ENCODE measurements at regions not wholly inside any gene's neighbourhood (a gene's known extent, or its start where the extent isn't known, plus 50 kb on each side); places are given as distances from the start of the nearest gene placed in this dataset.

- Mint-ChIP-seq H3K4me1 (no peaks in the 10 kb centered on the region), H3K9me3 (peaks cover 12% of the 10 kb centered on the region), H3K4me3 (no peak overlapping the region), H3K36me3 (no peaks in the 10 kb centered on the region), H3K27ac (no peak overlapping the region)
- ATAC-seq (no peak), DNase-seq (ENCODE audit: low spot score in 2 of 2) (no peak)
Observed at GRCh38 chr12:127767656-127768055, 499.3 kb upstream of the TMEM132C start.

DNA sequence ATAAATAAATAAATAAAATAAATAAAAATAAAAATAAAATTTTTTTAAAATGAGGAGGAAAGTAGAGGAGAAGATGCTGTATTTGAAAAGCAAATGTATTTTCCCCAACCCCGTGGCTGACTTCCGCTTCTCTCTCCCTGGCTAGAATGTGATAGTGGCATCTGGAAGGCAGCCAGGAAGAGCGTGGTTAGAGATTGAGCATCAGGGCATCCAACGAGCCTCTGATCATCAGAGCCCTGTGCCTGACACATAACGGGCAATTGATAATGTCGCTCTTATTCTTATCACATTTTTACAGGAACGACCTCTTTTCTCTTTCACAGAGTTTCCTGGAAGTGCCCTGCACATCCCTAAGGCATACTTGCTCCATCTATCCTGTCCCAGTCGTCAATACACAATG, 496.9 kb upstream of the TMEM132C start:
- peaks cover 4% of the 10 kb centered on the region for H3K9me3 Mint-ChIP-seq
- DNase-seq (ENCODE audit: low spot score in 2 of 2): no peak
- ATAC-seq: no peak
- H3K36me3 Mint-ChIP-seq: no peaks in the 10 kb centered on the region
- no peak overlapping the region for H3K27ac Mint-ChIP-seq
- H3K4me3 Mint-ChIP-seq: no peak overlapping the region
- no peaks in the 10 kb centered on the region for H3K4me1 Mint-ChIP-seq

GRCh38 chr12:127771546-127771945, 495.4 kb upstream of the TMEM132C start:
- no peak for ATAC-seq
- Mint-ChIP-seq H3K36me3 (no peaks in the 10 kb centered on the region), H3K9me3 (peaks cover 6% of the 10 kb centered on the region), H3K4me3 (no peak overlapping the region), H3K27ac (no peak overlapping the region), H3K4me1 (no peaks in the 10 kb centered on the region)
- DNase-seq (ENCODE audit: low spot score in 2 of 2): no peak

DNA sequence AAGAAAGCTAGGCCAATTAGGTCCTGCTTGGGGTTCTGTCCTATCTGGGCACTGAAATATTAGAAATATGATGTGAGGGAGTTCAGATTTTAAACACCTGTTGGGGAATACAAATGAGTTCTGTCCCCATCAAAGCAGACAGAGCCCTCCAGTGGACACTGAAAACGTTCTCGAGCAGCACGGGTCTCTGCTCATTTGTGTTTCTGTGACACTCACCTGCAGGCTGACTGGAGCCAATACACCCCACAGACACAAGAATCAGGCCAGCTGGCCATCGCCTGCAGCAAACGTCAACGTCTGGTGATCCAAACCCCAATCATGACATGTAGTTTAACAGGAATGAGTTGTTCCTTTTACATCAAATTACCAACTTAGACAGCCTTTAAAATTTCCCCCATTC, 493.4 kb upstream of the TMEM132C start:
- ATAC-seq (no peak), DNase-seq (ENCODE audit: low spot score in 2 of 2) (no peak)
- H3K27ac Mint-ChIP-seq: no peak overlapping the region
- no peaks in the 10 kb centered on the region for H3K36me3 Mint-ChIP-seq
- no peak overlapping the region for H3K4me3 Mint-ChIP-seq
- no peaks in the 10 kb centered on the region for H3K4me1 Mint-ChIP-seq
- peaks cover 6% of the 10 kb centered on the region for H3K9me3 Mint-ChIP-seq

GRCh38 chr12:127774828-127775227, 492.1 kb upstream of the TMEM132C start:
- DNase-seq (ENCODE audit: low spot score in 2 of 2) (no peak), ATAC-seq (no peak)
- H3K4me1 Mint-ChIP-seq: no peaks in the 10 kb centered on the region
- H3K4me3 Mint-ChIP-seq: no peak overlapping the region
- no peak overlapping the region for H3K27ac Mint-ChIP-seq
- H3K36me3 Mint-ChIP-seq: no peaks in the 10 kb centered on the region
- peaks cover 10% of the 10 kb centered on the region for H3K9me3 Mint-ChIP-seq

DNA sequence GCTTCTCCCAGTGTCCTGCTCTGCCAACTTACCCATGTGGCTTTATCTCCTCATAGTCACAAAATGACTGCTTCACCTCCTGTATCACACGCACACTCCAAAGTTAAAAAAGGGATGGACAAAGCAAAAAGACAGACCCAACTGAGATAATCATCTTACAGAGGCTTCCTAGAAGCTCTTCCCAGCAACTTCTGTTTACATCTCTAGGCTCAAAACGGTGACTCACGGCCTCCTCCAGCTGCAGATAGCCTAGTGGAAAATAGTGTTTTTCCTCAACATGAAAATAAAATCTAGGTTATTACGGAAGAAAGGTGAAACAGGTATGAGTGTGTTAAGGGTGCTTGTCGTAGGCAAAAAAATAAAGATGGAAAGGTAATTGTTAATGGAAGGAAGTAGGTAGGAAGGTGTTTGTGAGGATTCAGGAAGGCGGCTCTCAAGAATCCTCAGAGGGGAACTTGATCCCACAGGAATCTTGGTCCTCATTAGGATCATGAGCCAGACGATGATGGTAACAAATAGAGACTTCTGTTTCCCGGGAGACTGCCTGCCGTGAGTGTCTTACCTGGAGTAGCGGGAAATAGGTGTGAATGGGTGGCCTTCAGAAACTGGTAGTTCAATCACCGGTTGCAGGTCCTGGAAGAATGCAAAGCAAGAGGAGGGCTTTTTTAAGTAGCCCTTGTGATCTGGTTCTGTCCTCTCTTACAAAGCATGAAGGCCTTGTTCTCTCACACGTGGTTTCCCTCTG, 487.5 kb upstream of the TMEM132C start:
- no peaks in the 10 kb centered on the region for H3K4me1 Mint-ChIP-seq
- peaks cover 10% of the 10 kb centered on the region for H3K9me3 Mint-ChIP-seq
- no peak overlapping the region for H3K27ac Mint-ChIP-seq
- H3K4me3 Mint-ChIP-seq: no peak overlapping the region
- no peak for ATAC-seq
- H3K36me3 Mint-ChIP-seq: no peaks in the 10 kb centered on the region
- DNase-seq (ENCODE audit: low spot score in 2 of 2): no peak

- DNase-seq (ENCODE audit: low spot score in 2 of 2): no peak
- Mint-ChIP-seq H3K9me3 (peaks cover 12% of the 10 kb centered on the region), H3K27ac (no peak overlapping the region), H3K36me3 (no peaks in the 10 kb centered on the region), H3K4me1 (no peaks in the 10 kb centered on the region), H3K4me3 (no peak overlapping the region)
- ATAC-seq: no peak
Observed at GRCh38 chr12:127780881-127781280, 486.1 kb upstream of the TMEM132C start.

- Mint-ChIP-seq H3K36me3 (no peaks in the 10 kb centered on the region), H3K27ac (no peak overlapping the region)
Observed at GRCh38 chr12:127781336-127781735, 485.6 kb upstream of the TMEM132C start.

GRCh38 chr12:127785540-127785939, 481.4 kb upstream of the TMEM132C start:
- H3K36me3 Mint-ChIP-seq: no peaks in the 10 kb centered on the region
- H3K4me3 Mint-ChIP-seq: no peak overlapping the region
- DNase-seq (ENCODE audit: low spot score in 2 of 2): no peak
- no peak for ATAC-seq
- H3K9me3 Mint-ChIP-seq: peaks cover 5% of the 10 kb centered on the region
- H3K27ac Mint-ChIP-seq: no peak overlapping the region
- no peaks in the 10 kb centered on the region for H3K4me1 Mint-ChIP-seq

More at GRCh38 chr12:127781336-127781735, 485.6 kb upstream of the TMEM132C start:
- Mint-ChIP-seq H3K4me1 (no peaks in the 10 kb centered on the region), H3K9me3 (peaks cover 10% of the 10 kb centered on the region), H3K4me3 (no peak overlapping the region)
- no peak for DNase-seq (ENCODE audit: low spot score in 2 of 2)
- no peak for ATAC-seq

DNA sequence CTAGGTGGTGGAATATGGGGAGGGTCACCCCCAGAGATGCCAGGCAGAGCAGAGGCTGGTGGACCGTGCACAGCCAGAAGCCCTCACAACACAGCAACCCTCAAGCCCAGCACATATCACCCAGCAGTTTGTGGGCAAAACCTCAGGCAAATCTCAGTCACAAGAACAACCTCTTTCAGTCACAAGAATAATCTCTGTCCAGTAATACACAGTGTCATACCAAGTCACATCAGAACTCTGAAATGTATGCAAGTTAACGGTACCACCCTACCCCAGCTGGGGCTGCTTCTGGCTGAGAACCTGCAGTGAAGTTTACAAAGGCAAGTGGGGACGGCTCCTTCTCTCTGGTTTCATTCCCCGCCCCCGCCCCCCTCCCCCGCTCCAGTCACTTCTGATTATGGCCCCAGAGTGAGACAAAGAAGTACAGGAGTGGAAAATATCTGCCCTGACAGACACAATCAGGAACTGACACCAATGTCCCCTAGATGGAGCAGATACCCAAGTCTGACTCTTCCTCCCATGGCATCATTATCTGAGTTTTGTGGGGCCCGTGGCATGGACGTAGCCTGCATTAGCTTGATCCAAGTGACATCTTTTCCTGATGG, 480.9 kb upstream of the TMEM132C start:
- ATAC-seq: no peak
- H3K9me3 Mint-ChIP-seq: peaks cover 5% of the 10 kb centered on the region
- DNase-seq (ENCODE audit: low spot score in 2 of 2): no peak

DNA sequence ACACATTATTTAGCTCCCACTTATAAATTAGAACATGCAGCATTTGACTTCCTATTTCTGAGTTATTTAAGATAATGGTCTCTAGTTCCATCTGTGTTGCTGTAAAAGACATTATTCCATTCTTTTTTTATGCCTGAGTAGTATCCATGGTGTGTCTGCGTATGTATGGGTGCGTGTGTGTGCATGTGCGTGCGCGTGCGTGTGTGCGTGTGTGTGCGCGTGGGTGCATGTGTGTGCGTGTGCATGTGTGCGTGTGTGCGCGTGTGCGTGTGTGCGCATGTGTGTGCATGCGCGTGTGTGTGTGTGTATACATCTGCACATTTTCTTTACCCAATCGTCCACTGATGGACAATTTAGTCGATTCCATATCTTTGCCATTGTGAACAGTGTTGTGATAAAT, 479.4 kb upstream of the TMEM132C start:
- H3K27ac Mint-ChIP-seq: no peak overlapping the region
- H3K36me3 Mint-ChIP-seq: no peaks in the 10 kb centered on the region
- H3K4me3 Mint-ChIP-seq: no peak overlapping the region
- no peaks in the 10 kb centered on the region for H3K4me1 Mint-ChIP-seq
- DNase-seq (ENCODE audit: low spot score in 2 of 2) (no peak), ATAC-seq (no peak)
- H3K9me3 Mint-ChIP-seq: peaks cover 5% of the 10 kb centered on the region

More for the DNA sequence above, 480.9 kb upstream of the TMEM132C start:
- Mint-ChIP-seq H3K4me1 (no peaks in the 10 kb centered on the region), H3K27ac (no peak overlapping the region), H3K36me3 (no peaks in the 10 kb centered on the region), H3K4me3 (no peak overlapping the region)

- no peaks in the 10 kb centered on the region for H3K36me3 Mint-ChIP-seq
- no peak overlapping the region for H3K27ac Mint-ChIP-seq
- DNase-seq (ENCODE audit: low spot score in 2 of 2): no peak
- H3K9me3 Mint-ChIP-seq: no peaks in the 10 kb centered on the region
- H3K4me3 Mint-ChIP-seq: no peak overlapping the region
- no peaks in the 10 kb centered on the region for H3K4me1 Mint-ChIP-seq
- ATAC-seq: no peak
Observed at GRCh38 chr12:127790376-127790775, 476.6 kb upstream of the TMEM132C start.

- H3K4me1 Mint-ChIP-seq: no peaks in the 10 kb centered on the region
- H3K9me3 Mint-ChIP-seq: no peaks in the 10 kb centered on the region
- H3K4me3 Mint-ChIP-seq: no peak overlapping the region
- no peak overlapping the region for H3K27ac Mint-ChIP-seq
- no peaks in the 10 kb centered on the region for H3K36me3 Mint-ChIP-seq
- DNase-seq (ENCODE audit: low spot score in 2 of 2) (no peak), ATAC-seq (no peak)
Observed at GRCh38 chr12:127791217-127791616, 475.8 kb upstream of the TMEM132C start.

DNA sequence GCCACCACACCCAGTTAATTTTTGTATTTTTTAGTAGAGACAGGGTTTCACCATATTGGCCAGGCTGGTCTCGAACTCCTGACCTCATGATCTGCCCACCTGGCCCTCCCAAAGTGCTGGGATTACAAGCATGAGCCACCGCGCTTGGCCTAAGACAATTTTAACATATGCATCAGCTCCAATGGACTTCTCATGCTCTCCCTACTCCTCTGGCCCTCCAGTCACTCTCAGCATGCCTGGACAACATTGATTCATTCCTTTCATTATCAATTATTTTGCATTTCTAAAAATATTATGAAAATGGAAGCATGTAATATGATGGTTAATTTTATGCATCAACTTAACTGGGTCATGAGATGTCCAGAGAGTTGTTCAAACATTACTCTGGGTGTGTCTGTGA, 469.1 kb upstream of the TMEM132C start:
- Mint-ChIP-seq H3K9me3 (peaks cover 5% of the 10 kb centered on the region), H3K4me1 (no peaks in the 10 kb centered on the region), H3K27ac (no peak overlapping the region), H3K36me3 (no peaks in the 10 kb centered on the region), H3K4me3 (no peak overlapping the region)
- ATAC-seq (no peak), DNase-seq (ENCODE audit: low spot score in 2 of 2) (no peak)

DNA sequence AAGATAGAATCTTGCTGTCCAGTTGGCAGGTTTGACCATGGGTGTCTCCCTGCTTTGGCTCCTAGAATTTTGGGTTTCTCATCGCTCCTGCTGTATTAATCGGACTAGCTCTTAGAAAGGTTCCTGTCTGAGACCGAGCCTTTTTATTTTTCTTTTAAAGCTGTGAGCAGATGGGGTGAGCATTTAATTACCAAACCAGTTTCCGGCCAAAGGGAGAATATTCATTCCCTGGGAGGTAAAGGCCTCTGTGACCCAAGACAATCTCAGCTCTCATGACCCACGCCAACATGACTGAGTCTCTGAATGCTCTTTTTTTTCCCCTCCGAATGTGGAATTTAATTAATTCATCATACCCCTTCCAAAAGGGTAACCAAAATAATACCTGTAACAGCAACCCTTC, 464.7 kb upstream of the TMEM132C start:
- ATAC-seq (no peak), DNase-seq (ENCODE audit: low spot score in 2 of 2) (no peak)
- no peaks in the 10 kb centered on the region for H3K4me1 Mint-ChIP-seq
- H3K4me3 Mint-ChIP-seq: no peak overlapping the region
- H3K9me3 Mint-ChIP-seq: peaks cover 5% of the 10 kb centered on the region
- H3K27ac Mint-ChIP-seq: no peak overlapping the region
- no peaks in the 10 kb centered on the region for H3K36me3 Mint-ChIP-seq

DNA sequence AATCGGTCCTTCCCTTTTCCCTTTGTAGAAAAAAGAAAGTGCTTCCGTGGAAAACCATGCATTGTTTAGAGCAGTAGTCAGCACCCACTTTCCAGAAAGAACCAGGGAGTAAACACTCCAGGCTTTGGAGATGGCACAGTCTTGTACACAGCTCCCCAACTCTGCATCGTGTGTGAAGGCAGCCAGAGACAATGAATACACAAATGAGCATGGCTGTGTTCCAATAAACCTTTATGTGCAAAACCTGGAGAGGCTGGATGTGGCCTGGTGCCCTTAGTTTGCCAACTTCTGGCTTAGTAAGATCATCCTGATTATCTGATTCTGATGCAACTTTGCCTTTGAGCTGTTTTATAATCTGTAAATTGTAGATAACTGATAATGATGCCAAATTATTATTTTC, 463.4 kb upstream of the TMEM132C start:
- no peaks in the 10 kb centered on the region for H3K36me3 Mint-ChIP-seq

More for the DNA sequence above, 463.4 kb upstream of the TMEM132C start:
- Mint-ChIP-seq H3K9me3 (peaks cover 5% of the 10 kb centered on the region), H3K27ac (no peak overlapping the region), H3K4me1 (no peaks in the 10 kb centered on the region), H3K4me3 (no peak overlapping the region)
- DNase-seq (ENCODE audit: low spot score in 2 of 2) (no peak), ATAC-seq (no peak)

All from stimulated activated effector memory CD8-positive, alpha-beta T cell treated with anti-CD3 and anti-CD28 coated beads, Interleukin-12 subunit alpha, Interleukin-12 subunit beta, amount 100 ng/mL, for 72 hours (primary cell).